NCI-H1436 (cell line): ENCODE measurements at regions not wholly inside any gene's neighbourhood (a gene's known extent, or its start where the extent isn't known, plus 50 kb on each side); places are given as distances from the start of the nearest gene placed in this dataset.
"Not testable (repeated sequence)": the region's sequence is repeated elsewhere in the genome, so short reads cannot be mapped to it uniquely, and the experiment has no call there.

ENCODE experiments used
- DNase-seq: peaks from one replicate; lab custom pipeline; 2025; lab: John Stamatoyannopoulos, UW

DNA sequence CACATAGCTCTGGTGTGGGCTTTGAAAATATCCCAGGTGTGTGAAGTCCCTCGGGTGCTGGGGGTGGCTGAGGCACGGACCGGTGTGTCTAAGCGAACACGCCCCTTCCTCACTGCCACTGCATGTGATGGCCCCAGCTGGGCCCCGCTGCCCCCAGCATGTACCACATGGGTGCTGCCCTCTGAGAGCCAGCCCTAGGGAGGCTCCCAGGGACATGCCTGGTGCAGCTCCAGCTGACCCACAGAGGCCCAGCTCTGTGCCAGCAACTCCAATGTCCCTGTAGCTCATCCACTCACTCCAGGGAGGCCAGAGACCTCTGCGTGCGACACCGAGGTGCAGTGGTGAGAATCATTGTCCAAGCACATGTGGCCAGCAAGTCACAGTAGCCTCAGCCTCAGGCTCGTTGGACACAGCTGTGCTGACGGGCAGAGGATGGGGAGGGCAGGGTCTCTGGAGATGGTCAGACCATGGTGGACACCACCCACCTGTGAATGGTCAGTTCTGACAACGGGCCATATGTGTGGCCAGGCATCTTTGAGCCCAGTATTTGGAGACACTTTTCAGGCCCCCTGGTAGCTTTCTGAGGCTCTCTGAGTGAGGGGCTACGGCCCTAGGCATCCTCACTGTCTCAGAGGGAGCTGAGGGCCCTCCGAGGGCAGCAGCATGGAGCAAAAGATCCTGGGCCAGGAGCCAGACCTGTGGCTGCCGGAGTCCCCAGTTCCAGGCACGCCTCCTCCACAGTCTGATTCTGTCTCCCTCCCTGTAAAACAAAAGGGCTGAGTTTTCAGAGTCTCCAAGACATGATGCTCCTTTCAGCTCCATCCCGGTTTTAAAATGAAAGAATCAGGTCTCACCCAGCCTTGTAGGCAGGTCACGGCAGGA is 220.7 kb downstream of the NDUFA10 start:
- DNase-seq = no peak

DNA sequence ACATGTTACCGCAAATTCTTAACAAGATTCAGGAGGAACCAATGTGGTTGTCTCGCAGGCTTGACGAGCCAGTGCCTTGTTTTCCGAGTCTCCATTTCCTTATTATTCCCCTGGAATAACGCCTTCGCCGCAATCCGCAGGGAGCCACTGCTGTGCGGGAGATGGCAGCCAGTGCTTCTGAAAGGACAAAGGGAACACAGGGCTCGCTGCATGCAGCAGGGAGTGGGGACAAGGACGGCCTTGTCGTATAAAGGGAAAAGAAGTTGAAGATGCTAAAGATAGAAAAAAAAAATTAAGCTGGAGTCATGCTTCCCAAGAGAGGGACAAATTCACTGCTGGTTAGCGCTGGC is 221.4 kb downstream of the NDUFA10 start:
- no peak for DNase-seq

DNA sequence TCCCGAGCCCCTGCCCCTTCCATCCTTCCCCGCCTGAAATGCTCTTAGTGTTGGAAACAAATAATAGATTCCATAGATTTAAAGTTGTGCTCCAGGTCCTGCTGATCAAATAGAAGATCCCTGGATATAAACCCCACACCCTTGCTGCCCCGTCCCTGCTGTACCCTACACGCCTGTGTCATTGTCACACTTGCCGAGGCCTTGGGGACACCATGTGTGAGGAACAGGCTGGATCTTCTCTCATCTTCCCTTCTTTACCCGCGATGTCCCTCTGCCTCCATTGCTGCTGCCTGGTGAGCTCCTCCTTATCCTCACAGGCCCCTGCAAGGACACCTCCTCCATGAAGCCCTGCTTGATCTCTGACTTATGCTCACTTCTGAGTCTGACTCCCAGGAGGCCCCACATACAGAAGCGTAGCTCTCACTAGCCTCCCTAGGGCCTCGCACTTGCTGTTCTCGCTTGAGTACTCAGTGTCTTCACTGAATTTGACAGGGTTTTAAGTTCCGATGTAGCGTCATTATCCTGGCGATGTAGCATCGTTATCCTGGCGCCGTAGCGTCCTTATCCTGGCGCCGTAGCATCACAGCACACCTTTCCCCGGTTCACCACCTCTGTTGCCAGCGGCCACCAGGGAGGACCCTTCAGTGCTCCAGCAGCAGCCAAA is 221.9 kb downstream of the NDUFA10 start:
- no peak for DNase-seq

- no peak for DNase-seq
Measured at GRCh38 chr2:239802185-239802649, 222.9 kb downstream of the NDUFA10 start.

GRCh38 chr2:239801404-239802184 is 223.5 kb downstream of the NDUFA10 start:
- DNase-seq = no peak

DNA sequence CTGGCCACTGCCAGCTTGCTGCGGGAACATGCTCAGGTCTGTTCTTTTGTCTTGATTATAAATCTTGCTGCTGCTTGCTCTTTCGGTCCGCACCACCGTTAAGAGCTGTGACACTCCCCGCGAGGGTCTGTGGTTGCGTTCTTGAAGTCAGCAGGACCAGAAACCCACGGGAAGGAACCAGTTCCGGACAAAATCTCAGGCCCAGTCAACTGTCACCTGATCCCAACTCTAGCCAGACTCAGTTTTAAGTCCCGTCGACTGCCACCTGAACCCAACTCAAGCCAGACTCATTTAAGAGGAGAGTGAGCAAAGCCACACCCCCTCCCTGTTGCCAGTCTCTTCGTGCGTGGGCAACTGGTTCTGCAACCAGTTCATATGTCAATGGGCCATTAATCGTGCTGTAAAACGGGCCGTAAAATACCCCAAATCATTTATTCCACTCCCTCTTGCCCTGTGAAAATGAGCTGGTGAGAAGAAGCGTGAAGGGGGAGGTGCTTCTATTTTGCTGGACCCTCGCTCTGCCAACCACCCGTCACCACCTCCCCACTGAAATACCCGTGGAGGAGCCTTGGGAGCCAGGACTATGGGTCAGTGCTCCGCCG is 224.3 kb downstream of the NDUFA10 start:
- no peak for DNase-seq

GRCh38 chr2:239797316-239797715 is 227.8 kb downstream of the NDUFA10 start:
- no peak for DNase-seq

GRCh38 chr2:239795761-239796160 is 229.4 kb downstream of the NDUFA10 start:
- DNase-seq = not testable (repeated sequence)

DNA sequence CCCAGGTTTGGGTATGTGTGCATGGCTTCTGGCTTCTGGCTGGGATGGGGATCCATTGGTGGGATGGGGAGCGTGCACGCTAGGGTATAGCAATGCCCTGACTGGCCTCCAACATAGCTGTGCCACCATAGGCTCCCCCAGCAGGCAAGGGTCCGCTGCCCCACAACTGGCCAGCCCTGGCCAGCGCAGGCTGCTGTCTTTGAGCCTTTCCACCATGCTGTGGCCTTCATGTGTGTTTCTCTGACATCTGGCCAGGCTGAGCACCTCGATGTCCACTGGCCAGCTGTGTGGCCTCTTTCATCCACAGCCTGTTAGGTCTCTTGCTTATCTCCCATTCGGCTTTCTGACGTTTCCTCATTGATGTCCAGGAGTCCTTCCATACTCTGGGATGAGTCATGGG is 231.3 kb downstream of the NDUFA10 start:
- DNase-seq = no peak

DNA sequence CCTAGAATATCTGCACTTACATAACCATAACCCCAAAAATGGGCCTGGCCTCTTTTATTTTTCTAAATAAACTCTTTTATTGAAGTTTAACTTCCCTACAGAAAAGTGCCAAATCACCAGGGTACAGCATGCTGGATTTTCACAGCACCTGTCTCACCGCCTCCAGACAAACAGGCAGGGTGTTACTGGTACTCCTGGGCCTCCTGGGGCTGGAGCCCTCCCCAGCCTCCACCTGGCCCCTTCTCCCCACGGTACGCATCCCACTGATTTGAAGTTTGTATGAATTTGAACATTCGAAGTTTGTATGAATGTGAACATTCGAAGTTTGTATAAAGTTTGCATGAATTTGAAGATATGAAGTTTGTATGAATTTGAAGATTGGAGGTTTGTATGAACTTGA is 232.1 kb downstream of the NDUFA10 start:
- no peak for DNase-seq

GRCh38 chr2:239792405-239793084 is 232.6 kb downstream of the NDUFA10 start:
- DNase-seq = no peak

DNA sequence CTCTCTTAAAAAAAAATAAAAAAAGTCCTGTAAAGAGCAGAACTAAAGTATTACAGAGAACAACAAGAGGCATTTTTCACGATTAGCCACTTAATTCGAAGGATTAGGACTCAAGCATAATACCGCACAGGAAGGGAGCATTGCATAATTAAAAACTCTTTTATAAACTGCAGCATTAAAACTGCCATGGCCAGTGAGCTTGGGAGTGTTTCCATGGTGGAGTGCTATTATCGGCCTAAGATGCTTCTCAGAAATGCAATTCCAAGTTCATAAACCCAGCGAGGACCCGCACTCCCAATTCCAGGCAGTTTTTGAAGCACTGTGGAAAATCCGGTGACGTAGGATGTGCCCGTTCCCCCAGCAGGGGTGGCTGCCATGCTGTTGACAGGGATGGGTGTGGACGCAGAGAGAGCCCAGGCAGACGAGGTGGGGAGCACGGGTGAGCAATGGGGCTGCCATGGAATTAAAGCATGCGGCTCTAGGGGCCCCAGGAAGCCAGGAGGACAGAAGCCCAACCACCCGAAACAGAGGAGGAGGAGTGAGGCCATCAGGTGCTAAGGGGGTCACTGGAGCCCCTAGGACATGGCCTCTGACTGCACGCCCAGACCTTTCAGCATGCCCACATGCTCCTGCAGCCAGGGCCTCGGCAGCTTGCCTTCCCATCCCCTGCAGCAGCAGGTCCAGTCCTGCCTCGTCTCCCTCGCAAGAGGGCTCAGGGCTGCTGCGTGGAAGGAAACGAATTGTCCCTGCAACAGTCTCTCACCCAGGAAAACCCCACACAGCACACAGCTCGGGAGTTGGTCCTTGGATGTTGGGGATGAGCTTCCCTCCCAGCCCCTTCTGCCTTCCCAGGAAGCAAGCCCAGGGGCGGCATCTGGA is 233.4 kb downstream of the NDUFA10 start:
- DNase-seq = no peak

- no peak for DNase-seq
Measured at GRCh38 chr2:239790721-239791120, 234.4 kb downstream of the NDUFA10 start.

- no peak for DNase-seq
Measured at GRCh38 chr2:239790313-239790712, 234.8 kb downstream of the NDUFA10 start.

DNA sequence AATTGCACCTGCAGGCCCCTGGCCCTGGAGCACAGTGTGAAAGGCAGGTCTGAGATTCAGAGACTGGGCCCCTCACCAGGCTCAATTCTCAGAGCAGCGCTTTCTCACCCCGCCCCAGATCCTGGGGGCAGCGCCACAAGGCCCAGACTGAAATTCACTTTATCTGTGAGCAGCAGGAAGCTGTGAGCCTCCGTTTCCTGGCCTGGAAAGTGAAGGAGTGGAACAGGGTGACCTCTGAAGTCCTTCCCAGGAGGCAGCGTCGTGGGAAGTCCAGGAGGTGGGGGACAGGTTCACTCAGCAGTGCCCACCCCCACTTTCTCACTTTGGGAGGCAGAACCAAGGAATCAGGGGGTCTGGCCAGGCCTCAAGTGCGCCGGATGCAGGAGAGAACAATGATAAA is 235.4 kb downstream of the NDUFA10 start:
- DNase-seq = no peak

- no peak for DNase-seq
Measured at GRCh38 chr2:239788576-239789098, 236.5 kb downstream of the NDUFA10 start.

DNA sequence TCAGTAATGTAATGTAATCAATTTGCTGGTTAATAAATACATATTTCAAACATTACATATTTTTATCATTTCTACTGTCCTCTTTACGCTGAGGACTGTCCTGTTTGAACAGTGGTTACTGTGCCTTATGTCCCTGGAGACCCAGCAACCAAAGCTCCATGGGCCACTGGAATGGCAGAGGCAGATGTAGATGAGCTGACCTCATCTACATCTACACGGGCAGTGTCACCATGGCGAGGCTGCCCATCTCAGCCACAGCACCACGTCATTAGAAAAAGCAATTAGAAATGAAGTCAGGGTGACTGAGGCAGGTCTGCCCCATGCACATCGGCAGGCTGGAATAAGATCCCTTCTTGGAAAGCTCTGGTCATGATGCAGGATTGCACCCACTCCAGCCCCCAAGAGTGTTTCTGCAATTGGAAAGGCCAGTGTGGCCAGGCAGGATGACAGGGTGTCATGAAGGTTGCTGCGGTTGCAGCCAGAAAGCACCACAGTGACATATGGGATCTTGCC is 237.5 kb downstream of the NDUFA10 start:
- no peak for DNase-seq

DNA sequence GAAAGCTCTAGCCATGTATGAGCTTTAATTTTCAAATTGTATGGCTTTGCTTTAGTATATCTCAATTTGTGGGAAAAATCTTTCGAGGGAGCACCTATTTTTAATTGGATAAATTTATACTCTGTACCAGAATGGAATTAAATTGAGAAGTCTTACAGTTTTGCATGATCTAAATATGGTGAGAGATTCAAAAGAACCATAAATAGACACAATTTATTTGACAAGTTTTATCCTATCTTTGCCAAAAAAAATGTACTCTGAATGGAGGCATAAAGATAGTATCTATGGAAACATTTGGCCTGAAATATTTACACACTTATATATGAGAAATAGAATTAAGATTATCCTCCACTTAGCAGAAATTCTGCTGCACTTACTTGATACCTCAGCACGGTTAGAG is 238.4 kb downstream of the NDUFA10 start:
- no peak for DNase-seq

GRCh38 chr2:239781454-239781853 is 243.7 kb downstream of the NDUFA10 start:
- DNase-seq = no peak
